Inferior parietal cortex (tissue), 1 donor: ENCODE measurements at regions not wholly inside any gene's neighbourhood (a gene's known extent, or its start where the extent isn't known, plus 50 kb on each side); places are given as distances from the start of the nearest gene placed in this dataset.
"Not testable (repeated sequence)": the region's sequence is repeated elsewhere in the genome, so short reads cannot be mapped to it uniquely, and the experiment has no call there.

Experiments
- DNase-seq: peaks from one replicate; pipeline ENCODE4 v3.0.0-alpha.2; 2016; ENCODE audit errors: extremely low spot score

GRCh38 chr13:80680786-80681366, 339.9 kb upstream of the SPRY2 start:
- DNase-seq: no peak

DNA sequence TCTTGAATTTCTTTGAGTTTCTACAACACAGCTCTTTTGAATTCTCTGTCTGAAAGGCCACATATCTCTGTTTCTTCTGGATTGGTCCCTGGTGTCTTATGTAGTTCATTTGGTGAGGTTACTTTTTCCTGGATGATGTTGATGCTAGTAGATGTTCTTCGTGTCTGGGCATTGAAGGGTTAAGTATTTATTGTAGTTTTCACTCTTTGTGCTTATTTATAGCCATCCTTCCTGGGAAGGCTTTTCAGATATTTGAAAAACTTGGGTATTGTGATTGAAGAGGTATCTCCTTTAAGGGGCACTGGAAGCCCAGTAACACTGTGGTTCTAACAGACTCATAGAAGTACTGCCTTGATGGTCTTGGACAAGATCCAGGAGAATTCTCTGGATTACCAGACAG, 338.5 kb upstream of the SPRY2 start:
- DNase-seq: no peak

GRCh38 chr13:80677227-80677626, 336.3 kb upstream of the SPRY2 start:
- DNase-seq: no peak

- DNase-seq: not testable (repeated sequence)
Observed at GRCh38 chr13:80675442-80675841, 334.5 kb upstream of the SPRY2 start.

- no peak for DNase-seq
Observed at GRCh38 chr13:80671773-80672172, 330.8 kb upstream of the SPRY2 start.

GRCh38 chr13:80669112-80669511, 328.2 kb upstream of the SPRY2 start:
- DNase-seq: no peak

- DNase-seq: no peak
Observed at GRCh38 chr13:80668452-80668851, 327.5 kb upstream of the SPRY2 start.

- DNase-seq: no peak
Observed at GRCh38 chr13:80666782-80667552, 326.0 kb upstream of the SPRY2 start.

- no peak for DNase-seq
Observed at GRCh38 chr13:80665792-80666333, 324.9 kb upstream of the SPRY2 start.

- no peak for DNase-seq
Observed at GRCh38 chr13:80664950-80665349, 324.0 kb upstream of the SPRY2 start.

DNA sequence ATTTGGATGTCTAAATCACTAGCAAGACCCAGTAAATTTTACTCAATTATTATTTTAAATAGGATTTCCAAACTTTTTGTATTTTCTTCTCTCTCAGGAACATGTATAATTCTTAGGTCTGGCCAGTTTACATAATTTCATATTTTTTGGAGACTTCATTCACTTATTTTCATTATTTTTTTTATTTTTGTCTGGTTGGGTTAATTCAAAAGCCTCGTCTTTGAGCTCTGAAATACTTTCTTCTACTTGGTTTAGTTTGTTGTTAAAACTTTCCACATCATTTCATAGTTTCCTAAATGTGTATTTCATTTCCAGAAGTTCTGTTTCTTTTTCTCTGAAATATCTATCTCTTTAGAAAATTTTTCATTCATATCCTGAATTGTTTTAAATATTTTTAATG, 322.9 kb upstream of the SPRY2 start:
- no peak for DNase-seq

DNA sequence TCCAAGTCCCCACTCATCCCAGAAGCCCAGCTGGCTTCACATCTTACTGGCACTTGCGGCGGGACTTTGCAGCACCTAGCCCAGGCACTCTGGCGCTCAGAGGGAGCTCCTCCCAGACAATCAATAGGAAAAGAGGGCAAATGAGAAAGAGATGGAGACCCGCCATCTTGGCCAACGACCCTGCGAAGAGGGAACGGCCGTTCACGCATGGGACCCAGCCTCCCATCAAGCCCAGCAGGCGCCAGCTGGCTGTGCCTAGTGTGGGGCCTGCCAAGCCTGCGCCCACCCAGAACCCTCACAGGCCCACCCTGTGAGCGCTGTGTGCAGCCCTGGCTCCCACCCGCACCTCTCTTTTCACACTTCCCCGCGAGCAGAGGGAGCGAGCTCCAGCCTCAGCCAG, 317.8 kb upstream of the SPRY2 start:
- no peak for DNase-seq

GRCh38 chr13:80656512-80656904, 315.6 kb upstream of the SPRY2 start:
- DNase-seq: no peak

GRCh38 chr13:80655778-80656511, 315.0 kb upstream of the SPRY2 start:
- DNase-seq: no peak

- no peak for DNase-seq
Observed at GRCh38 chr13:80654638-80655249, 313.8 kb upstream of the SPRY2 start.

GRCh38 chr13:80649274-80649673, 308.3 kb upstream of the SPRY2 start:
- DNase-seq: no peak

- DNase-seq: no peak
Observed at GRCh38 chr13:80642641-80643040, 301.7 kb upstream of the SPRY2 start.

DNA sequence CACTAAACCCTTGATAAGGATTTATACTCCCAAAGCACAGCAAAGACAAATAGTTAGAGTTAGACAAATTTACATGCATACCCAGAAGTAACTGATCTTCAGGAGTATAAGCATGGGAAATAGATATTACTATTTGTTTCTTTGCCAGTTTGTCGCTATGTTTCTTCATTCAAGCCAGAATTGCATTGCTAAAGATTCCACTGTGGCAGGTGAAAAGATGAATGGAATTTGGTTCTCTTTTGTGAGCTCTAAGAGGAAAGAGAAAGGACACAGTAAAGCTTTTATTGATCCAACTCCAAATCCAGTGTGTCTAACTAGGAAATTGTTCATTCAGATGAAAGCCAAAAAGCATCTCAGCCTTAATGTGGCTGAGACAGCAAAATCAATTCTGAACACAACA, 292.3 kb upstream of the SPRY2 start:
- no peak for DNase-seq

DNA sequence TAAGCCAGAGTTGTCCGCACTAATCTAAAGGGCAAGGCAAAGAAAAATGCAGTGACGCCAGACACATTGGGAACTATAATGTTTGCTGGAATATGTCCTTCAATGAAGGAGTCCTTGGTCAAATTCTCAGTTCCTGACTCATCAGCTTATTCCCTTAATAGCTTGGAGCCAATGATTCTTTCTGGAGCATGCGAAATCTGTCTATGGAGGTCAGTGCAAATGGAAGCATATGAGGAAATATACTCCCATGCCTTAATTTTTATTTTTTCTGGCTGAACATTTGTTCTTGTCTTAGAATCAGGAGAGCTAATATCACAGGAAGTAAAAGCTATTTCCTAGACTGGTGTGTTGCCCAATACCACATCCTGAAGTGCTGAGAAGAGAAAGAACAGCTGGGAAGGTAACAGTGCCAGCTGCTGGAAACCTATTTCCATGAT, 289.8 kb upstream of the SPRY2 start:
- DNase-seq: no peak

DNA sequence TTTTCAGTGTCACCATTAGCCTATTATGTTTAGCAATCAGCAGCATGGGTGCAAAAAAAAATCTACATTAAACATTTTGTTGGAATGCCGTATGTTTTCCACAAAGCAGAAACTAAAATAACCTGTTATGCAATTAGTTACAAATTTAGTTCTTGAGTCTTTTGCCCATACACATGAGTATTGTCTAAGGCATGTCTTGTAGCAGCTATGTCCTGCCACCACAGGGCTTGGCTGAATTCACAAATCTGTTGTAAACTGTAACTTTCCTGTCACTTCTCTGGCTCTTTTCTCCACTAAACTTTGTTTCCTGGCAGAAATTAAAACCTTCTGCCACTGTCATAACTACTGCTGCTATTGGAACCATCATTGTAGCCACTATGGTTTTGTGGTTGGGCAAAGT, 277.9 kb upstream of the SPRY2 start:
- DNase-seq: peak; percentile 48

DNA sequence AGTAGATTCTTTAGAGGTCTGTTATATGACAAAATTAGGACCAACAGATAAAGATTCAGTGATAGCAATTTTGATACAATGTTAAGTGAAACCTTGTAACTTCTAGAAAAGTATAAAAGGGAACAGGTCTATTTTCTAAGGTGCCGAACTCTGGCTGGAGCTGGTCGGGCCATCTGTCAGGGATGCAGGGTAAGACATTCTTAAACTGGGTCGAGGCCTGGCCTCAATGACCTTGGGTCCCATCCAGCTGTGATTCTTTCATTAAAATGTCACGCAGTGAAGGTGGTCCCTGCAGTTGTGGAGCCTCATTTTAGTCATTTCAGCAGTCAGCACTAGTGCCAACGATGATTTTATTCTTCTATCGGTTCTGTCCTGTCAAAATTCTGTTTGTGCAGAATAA, 271.9 kb upstream of the SPRY2 start:
- no peak for DNase-seq

- DNase-seq: no peak
Observed at GRCh38 chr13:80611310-80611709, 270.4 kb upstream of the SPRY2 start.
